ENCODE measurements at regions not wholly inside any gene's neighbourhood (a gene's known extent, or its start where the extent isn't known, plus 50 kb on each side); places are given as distances from the start of the nearest gene placed in this dataset.

DNA sequence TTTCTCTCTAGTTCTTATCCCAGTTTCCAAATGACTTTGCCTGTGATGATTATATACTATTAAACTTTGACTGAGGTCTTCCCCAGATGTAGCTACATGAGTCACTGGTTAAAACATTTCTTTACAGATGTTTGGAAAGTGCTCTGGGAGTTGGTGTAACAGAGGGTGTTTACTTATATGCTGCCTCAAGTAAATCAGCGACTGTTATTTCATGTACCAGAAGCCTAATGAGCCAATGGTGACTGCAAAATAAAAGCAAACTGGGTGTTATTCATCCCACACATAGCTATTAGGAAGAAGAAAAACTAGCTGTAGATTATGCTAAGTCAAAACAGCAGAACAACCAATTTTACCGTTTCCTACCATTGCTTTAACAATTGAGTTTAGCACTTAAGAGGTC is 929.7 kb upstream of the SEMA6A start:
- TF ChIP-seq, protein P1, sequence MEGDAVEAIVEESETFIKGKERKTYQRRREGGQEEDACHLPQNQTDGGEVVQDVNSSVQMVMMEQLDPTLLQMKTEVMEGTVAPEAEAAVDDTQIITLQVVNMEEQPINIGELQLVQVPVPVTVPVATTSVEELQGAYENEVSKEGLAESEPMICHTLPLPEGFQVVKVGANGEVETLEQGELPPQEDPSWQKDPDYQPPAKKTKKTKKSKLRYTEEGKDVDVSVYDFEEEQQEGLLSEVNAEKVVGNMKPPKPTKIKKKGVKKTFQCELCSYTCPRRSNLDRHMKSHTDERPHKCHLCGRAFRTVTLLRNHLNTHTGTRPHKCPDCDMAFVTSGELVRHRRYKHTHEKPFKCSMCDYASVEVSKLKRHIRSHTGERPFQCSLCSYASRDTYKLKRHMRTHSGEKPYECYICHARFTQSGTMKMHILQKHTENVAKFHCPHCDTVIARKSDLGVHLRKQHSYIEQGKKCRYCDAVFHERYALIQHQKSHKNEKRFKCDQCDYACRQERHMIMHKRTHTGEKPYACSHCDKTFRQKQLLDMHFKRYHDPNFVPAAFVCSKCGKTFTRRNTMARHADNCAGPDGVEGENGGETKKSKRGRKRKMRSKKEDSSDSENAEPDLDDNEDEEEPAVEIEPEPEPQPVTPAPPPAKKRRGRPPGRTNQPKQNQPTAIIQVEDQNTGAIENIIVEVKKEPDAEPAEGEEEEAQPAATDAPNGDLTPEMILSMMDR (IDR thresholded peaks at IDR 0.05; ENCODE audit: low read depth, low read length): no peak
- TF ChIP-seq EZH2phosphoT487 (IDR thresholded peaks at IDR 0.05; ENCODE audit: low read depth): no peak

All from OCI-LY3 (cell line).